K562 (cell line): ENCODE measurements at regions not wholly inside any gene's neighbourhood (a gene's known extent, or its start where the extent isn't known, plus 50 kb on each side); places are given as distances from the start of the nearest gene placed in this dataset.

Experiments used
- ATAC-seq: fragments of 200-7000 bp; cut with Tn5 transposase; 3 replicates; pipeline ENCODE4 v1.9.1; 2020; ENCODE audit warnings: moderate library complexity
- BruUV-seq: library from RNA; stranded (reverse); fragments of 400-500 nt; replicated peaks from 2 replicates; lab custom pipeline; 2021; lab: Mats Ljungman, UMichigan
- CTCF ChIA-PET: fragments of 300-600 bp; formaldehyde crosslinking; extraction: SDS; loops from one replicate; lab custom pipeline; 2021; ENCODE audit warnings: low intra/inter-chr PET ratio; lab: Yijun Ruan, JAX
- POLR2A ChIA-PET: fragments of 300-600, 350-650 bp; sonication (Branson Sonifier 250); formaldehyde crosslinking; extraction: SDS; loops from one replicate; lab custom pipeline; 2021; ENCODE audit warnings: antibody characterized with exemption, inconsistent platforms; lab: Yijun Ruan, JAX
- DNase-seq, 4 experiments: peaks; one replicate each; pipeline versions ENCODE4 v3.0.0 to v3.0.0-alpha.2; 2011 to 2018; ENCODE audit warnings: low spot score in 3 of 4, mixed read lengths in 3 of 4; ENCODE audit errors: extremely low read depth in 1 of 4
- FAIRE-seq: peaks from 2 replicates; lab custom pipeline; 2011; peaks lifted over from hg19 to GRCh38; lab: Jason Lieb, UNC
- H2AFZ ChIP-seq: 2 replicates; pipeline ENCODE4 v1.6.0; 2011; ENCODE audit warnings: low read depth, low read length, control low read depth, inconsistent platforms
- H3K27ac ChIP-seq: fragments of 200-600 bp; 3 replicates; pipeline ENCODE4 v1.8.0; 2011; ENCODE audit warnings: low read depth, mild to moderate bottlenecking, control low read depth, inconsistent platforms, low read length, moderate library complexity, mixed read lengths; ENCODE audit errors: extremely low read depth
- H3K27me3 ChIP-seq, 2 experiments: fragments of 300-600 bp in 1 of 2; 2 replicates in 1 of 2; 3 replicates in 1 of 2; pipeline versions ENCODE4 v1.6.0 to v1.8.0; 2011; ENCODE audit warnings: inconsistent platforms in 2 of 2, low read length in 2 of 2, mild to moderate bottlenecking in 1 of 2, mixed read lengths in 1 of 2, moderate library complexity in 1 of 2; ENCODE audit not compliant: control insufficient read depth in 2 of 2, insufficient read depth in 2 of 2
- H3K36me3 ChIP-seq: fragments of 300-600 bp; 3 replicates; pipeline ENCODE4 v1.8.0; 2011; ENCODE audit warnings: mild to moderate bottlenecking, low read length, inconsistent platforms; ENCODE audit not compliant: control insufficient read depth, insufficient read depth
- H3K4me1 ChIP-seq, 2 experiments: fragments of 200-600 bp in 1 of 2; replicated peaks in 1 of 2; 2 replicates in 1 of 2; 3 replicates in 1 of 2; pipeline versions ENCODE4 v1.5.1 to v1.8.0; 2011; ENCODE audit warnings: inconsistent platforms in 2 of 2, low read length in 2 of 2, mild to moderate bottlenecking in 1 of 2, mixed read lengths in 1 of 2, moderate library complexity in 1 of 2; ENCODE audit not compliant: control insufficient read depth in 2 of 2, insufficient read depth in 2 of 2
- H3K4me2 ChIP-seq: 2 replicates; pipeline ENCODE4 v1.6.1; 2011; ENCODE audit warnings: low read length, control low read depth, inconsistent platforms, mixed read lengths; ENCODE audit not compliant: insufficient read depth
- H3K4me3 ChIP-seq: fragments of 200-600 bp; sonication (generic), shearing (Covaris generic); 2 replicates; pipeline ENCODE4 v1.5.1; 2016; ENCODE audit warnings: control low read depth, inconsistent platforms
- H3K79me2 ChIP-seq: fragments of 200-600 bp; 3 replicates; pipeline ENCODE4 v1.8.0; 2011; ENCODE audit warnings: low read length, inconsistent platforms; ENCODE audit not compliant: control insufficient read depth, insufficient read depth
- H3K9ac ChIP-seq, 2 experiments: 2 replicates each; pipeline versions ENCODE4 v1.6.0 to v1.6.1; 2011; ENCODE audit warnings: low read depth in 2 of 2, low read length in 2 of 2, control low read depth in 1 of 2, inconsistent platforms in 1 of 2, mild to moderate bottlenecking in 1 of 2, mixed read lengths in 1 of 2; ENCODE audit not compliant: insufficient read depth in 1 of 2
- H3K9me1 ChIP-seq: one replicate; pipeline ENCODE4 v1.6.0; 2011; ENCODE audit warnings: inconsistent platforms, mild to moderate bottlenecking, low read length, moderate library complexity; ENCODE audit not compliant: control insufficient read depth, insufficient read depth
- H3K9me3 ChIP-seq: replicated peaks from 2 replicates; pipeline ENCODE4 v1.5.1; 2011; ENCODE audit warnings: low read depth, low read length, inconsistent platforms; ENCODE audit not compliant: control insufficient read depth, insufficient read depth
- H4K20me1 ChIP-seq: replicated peaks from 2 replicates; pipeline ENCODE4 v1.6.1; 2011; ENCODE audit warnings: low read length, inconsistent platforms, mixed read lengths; ENCODE audit not compliant: control insufficient read depth, insufficient read depth
- CHD7 ChIP-seq: fragments of 200-600 bp; sonication (generic); IDR thresholded peaks from one replicate; pipeline ENCODE4 v1.6.1; 2012; ENCODE audit warnings: mild to moderate bottlenecking, low read depth, low read length, inconsistent platforms
- HDAC2 ChIP-seq: fragments of 450-650 bp; IDR thresholded peaks from 2 replicates; pipeline ENCODE4 v1.6.1; 2016; ENCODE audit warnings: mild to moderate bottlenecking
- ZNF41 ChIP-seq: fragments of 250-450 bp; sonication (Bioruptor Pico); conservative IDR thresholded peaks from 2 replicates; pipeline ENCODE4 v1.4.0; 2020; ENCODE audit warnings: mild to moderate bottlenecking
- ZNF561 ChIP-seq: fragments of 450-650 bp; formaldehyde crosslinking; conservative IDR thresholded peaks from 2 replicates; pipeline ENCODE4 v1.4.0; 2020; ENCODE audit warnings: mild to moderate bottlenecking, moderate library complexity
- WGBS: fragments of 100-300 bp; shearing (Covaris generic); methylation state at CpG from one replicate; pipeline ENCODE4 v1.1.6; 2016; ENCODE audit warnings: low coverage, mixed read lengths; ENCODE audit not compliant: insufficient coverage; ENCODE audit errors: missing lambda C conversion rate; 5-methylcytosine and 5-hydroxymethylcytosine counted together
- in situ Hi-C: fragments of 300-500 bp; cut with MboI; formaldehyde crosslinking; loops from 4 replicates; pipeline ENCODE4 v1.15.0; 2018; ENCODE audit warnings: inconsistent platforms, mixed read lengths
- intact Hi-C: fragments of 100-400 bp; cut with micrococcal nuclease; formaldehyde crosslinking; loops from 2 replicates; pipeline ENCODE4 v1.14.2; 2022

- in situ Hi-C loops = no loop called here
- TF ChIP-seq ZNF41 (no peak), ZNF561 (no peak), CHD7 (no peak), HDAC2 (no peak)
- POLR2A ChIA-PET = no interaction called here
- no peaks in the 10 kb centered on the region for H4K20me1 ChIP-seq
- ATAC-seq (no peak), FAIRE-seq (no peak), DNase-seq (no peak)
- intact Hi-C loops = no loop called here
- H3K9me3 ChIP-seq = no peaks in the 10 kb centered on the region
- WGBS = 31% methylated on average over 3 of the region's 3 CpGs
- no peak overlapping the region for H3K4me3 ChIP-seq
- no peaks in the 10 kb centered on the region for H3K4me1 ChIP-seq
- no peak overlapping the region for H3K9ac ChIP-seq
- H3K36me3 ChIP-seq = no peaks in the 10 kb centered on the region
- H3K79me2 ChIP-seq = peaks cover 9% of the 10 kb centered on the region; the same call in 2 of the 3 replicates
- no TSS peak for BruUV-seq
- CTCF ChIA-PET = no interaction called here
- H3K9me1 ChIP-seq = no peaks in the 10 kb centered on the region
- no peak overlapping the region for H2AFZ ChIP-seq
- no peak overlapping the region for H3K4me2 ChIP-seq
- no peak overlapping the region for H3K27ac ChIP-seq
- H3K27me3 ChIP-seq = no peaks in the 10 kb centered on the region
Observed at GRCh38 chr3:17865631-17866030, 123.2 kb upstream of the TBC1D5 start.
